ENCODE measurements at regions not wholly inside any gene's neighbourhood (a gene's known extent, or its start where the extent isn't known, plus 50 kb on each side); places are given as distances from the start of the nearest gene placed in this dataset.
"Not testable (repeated sequence)": the region's sequence is repeated elsewhere in the genome, so short reads cannot be mapped to it uniquely, and the experiment has no call there.

DNA sequence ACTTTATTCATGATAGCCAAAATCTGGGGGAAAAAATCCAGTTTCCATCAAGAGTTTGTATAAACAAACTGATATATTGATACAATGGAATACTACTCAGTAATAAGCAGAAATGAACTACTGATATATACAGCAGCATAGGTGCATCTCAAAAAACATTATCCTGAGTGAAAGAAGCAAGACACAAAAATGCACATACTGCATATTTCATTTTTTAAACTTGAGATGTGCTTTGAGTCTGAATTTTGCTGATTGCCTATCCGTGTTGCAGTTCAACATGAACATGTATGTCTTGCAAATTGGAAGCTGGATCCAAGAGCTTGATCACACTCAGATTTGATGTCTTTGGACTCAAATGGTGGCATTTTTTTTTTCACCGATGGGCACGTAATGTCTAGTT lies 132.4 kb downstream of the TSEN15 start:
- DNase-seq (ENCODE audit: low read depth in 2 of 2): no peak

DNA sequence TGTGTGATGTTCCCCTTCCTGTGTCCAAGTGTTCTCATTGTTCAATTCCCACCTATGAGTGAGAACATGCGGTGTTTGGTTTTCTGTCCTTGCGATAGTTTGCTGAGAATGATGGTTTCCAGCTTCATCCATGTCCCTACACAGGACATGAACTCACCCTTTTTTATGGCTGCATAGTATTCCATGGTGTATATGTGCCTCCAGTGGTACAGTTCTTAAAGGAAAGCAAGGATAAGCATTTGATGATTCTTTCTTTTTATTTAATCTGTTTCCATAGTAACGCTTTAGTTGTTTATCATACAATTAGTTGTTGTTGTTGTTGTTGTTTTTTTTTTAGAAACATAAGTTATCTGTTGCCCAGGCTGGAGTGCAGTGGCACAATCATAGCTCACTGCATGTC lies 133.1 kb downstream of the TSEN15 start:
- DNase-seq (ENCODE audit: low read depth in 2 of 2): not testable (repeated sequence)

GRCh38 chr1:184185347-184185746 lies 133.8 kb downstream of the TSEN15 start:
- no peak for DNase-seq (ENCODE audit: low read depth in 2 of 2)

DNA sequence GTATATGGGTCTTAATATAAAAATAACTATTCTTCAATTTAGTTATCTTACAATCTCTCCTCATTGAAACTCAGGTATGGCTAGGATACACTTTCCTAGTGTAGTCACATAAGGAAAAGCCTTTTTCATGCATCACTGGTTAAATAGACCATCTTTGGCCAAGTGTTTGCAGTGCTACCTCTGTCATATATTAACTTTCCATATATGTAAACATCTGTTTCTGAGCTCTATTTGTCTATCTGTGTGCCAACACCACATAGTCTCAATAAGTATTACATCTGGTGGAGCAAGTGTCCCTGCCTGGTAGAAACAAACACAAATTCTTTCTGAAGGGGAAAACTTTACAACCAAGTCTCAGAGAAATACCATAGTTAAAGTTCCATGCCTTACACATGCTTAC lies 134.6 kb downstream of the TSEN15 start:
- no peak for DNase-seq (ENCODE audit: low read depth in 2 of 2)

- no peak for DNase-seq (ENCODE audit: low read depth in 2 of 2)
These were observed 135.6 kb downstream of the TSEN15 start for GRCh38 chr1:184187097-184187496.

- no peak for DNase-seq (ENCODE audit: low read depth in 2 of 2)
These were observed 136.5 kb downstream of the TSEN15 start for GRCh38 chr1:184188037-184188436.

DNA sequence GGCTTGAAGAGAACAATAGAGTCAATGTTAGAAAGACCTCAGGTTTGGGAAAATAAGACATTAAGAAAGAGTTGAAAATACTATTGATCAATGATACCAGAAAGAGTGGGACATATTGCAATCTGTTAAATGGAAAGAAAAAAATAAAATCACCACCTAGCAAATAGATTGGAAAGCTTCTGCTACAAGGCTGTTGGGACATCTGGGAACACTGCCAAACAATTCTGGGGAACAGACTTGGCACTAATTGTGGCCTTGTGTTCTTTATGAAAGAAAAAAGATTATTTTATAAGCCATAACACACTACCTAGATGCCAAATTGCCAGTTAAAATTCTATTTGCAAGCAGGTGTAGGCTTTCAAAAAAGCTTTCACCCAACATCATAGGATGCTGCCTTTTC lies 137.8 kb downstream of the TSEN15 start:
- DNase-seq (ENCODE audit: low read depth in 2 of 2): no peak

DNA sequence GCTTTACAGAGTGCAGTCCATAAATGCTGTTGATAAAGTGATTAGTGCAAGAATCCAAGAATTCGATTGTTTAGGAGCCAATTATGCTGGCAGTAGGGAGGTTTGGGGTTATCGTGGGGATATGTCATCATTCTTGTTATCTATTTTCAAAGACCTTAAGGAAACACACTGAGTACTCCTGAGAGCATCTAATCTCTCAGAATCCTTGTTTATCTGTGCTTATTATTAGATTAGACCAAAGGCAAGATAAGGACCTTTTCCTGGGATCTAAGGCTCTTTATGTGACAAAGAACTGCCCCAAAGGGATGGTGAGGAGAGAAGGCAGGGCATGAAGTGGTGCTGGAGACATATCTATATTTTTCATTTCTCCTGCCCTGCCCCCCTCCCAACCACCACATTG lies 139.1 kb downstream of the TSEN15 start:
- DNase-seq (ENCODE audit: low read depth in 2 of 2): no peak

DNA sequence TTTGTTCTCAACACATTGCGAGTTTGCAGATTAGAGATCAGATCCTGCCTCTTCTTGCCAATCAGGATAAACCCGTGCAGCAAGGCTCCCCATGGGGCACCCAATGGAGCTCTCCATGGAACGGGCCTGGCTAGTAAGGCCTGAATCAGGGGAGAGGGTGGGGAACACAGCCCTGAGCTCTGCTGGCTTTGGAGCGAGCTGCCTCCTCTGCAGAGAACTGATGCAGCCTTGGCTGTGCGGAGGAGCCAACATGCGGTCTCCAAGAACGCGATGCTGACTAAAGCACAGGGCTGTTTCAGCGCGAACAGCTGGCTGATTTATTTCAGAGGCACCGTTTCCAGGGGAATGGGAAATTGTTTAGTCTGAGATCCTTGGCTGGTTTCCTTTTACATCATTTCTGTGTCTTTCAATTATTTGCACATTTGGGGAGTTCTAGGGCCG lies 139.7 kb downstream of the TSEN15 start:
- DNase-seq (ENCODE audit: low read depth in 2 of 2): no peak

- DNase-seq (ENCODE audit: low read depth in 2 of 2): no peak
These were observed 141.3 kb downstream of the TSEN15 start for GRCh38 chr1:184192796-184193195.

DNA sequence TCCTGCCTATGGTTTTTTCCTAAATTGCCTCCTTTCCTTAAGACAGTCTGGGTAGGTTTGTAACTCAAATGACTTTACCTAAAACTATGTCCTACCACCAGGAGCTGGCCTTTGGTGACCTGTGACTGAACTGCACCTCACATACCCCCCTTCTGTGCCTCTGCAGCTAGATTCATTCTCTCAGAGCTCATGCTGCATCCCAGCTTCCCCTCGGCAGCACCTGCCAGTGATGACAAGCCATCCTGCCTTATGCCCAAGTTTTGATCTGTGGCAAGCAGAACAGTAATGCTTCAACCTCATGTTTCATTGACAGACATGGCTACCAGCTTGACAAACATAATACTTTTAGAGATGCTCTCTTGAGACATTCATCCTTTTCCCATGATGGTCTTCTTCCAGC lies 141.9 kb downstream of the TSEN15 start:
- no peak for DNase-seq (ENCODE audit: low read depth in 2 of 2)

DNA sequence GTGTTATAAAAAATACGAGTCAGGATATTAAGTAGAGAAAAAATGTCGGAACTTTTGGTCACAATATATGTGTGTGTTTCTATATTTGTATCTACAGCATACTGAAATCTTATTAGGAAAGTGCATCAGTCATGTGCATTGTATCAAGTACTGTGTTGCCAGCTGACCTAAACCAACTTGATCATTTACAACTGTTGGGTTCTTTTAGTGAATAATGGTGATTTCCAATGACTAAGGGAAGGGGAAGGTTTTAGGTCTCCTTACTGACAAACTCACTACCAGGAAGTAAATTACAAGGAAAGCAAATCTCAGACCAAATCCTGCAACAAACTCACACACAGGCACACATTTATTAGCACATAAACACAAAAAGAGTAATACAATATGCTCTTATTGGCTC lies 142.7 kb downstream of the TSEN15 start:
- no peak for DNase-seq (ENCODE audit: low read depth in 2 of 2)

GRCh38 chr1:184195722-184196121 lies 144.2 kb downstream of the TSEN15 start:
- DNase-seq (ENCODE audit: low read depth in 2 of 2): not testable (repeated sequence)

DNA sequence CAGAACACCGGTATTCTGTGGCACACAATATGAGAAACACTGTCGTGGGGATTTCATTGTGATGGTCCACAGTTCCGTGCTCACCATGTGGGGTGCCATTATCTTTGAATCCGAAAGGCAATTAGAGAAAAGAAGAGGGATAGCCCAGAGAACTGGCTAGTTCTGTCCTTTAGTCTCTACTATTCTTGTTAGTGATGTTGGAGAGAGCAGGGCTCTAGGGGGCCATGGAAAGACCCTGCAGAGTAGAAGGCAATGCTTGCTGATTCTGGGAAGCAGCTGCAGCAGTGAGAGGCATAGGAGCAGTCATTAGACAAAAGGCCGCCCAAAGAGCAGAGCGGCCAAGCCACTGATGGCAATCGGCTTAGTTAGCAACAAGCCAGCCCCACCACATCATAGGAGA lies 146.3 kb downstream of the TSEN15 start:
- no peak for DNase-seq (ENCODE audit: low read depth in 2 of 2)

GRCh38 chr1:184199036-184199435 lies 147.5 kb downstream of the TSEN15 start:
- DNase-seq (ENCODE audit: low read depth in 2 of 2): no peak

- no peak for DNase-seq (ENCODE audit: low read depth in 2 of 2)
These were observed 148.0 kb downstream of the TSEN15 start for GRCh38 chr1:184199438-184200085.

DNA sequence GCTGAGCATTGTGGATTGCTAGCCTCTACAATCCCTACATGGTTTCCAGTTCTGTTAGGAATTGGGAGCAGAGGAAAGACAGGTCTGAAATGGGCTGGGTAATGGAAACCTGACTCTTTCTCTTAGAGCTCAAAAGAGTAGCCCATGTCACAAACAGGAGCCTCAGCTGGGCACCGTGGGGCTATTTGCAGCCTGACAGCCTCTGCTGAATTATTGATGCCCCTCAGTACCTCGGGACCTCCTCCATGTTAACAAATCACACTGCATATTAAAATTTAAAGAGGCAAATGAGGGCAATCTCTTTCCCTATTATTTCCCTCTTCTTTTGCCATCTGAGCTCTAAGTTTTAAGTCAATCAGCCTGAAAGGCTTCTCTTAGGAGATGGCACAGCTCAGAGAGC lies 157.1 kb downstream of the TSEN15 start:
- no peak for DNase-seq (ENCODE audit: low read depth in 2 of 2)

GRCh38 chr1:184210031-184210430 lies 158.5 kb downstream of the TSEN15 start:
- no peak for DNase-seq (ENCODE audit: low read depth in 2 of 2)

- no peak for DNase-seq (ENCODE audit: low read depth in 2 of 2)
These were observed 159.3 kb downstream of the TSEN15 start for GRCh38 chr1:184210862-184211261.

DNA sequence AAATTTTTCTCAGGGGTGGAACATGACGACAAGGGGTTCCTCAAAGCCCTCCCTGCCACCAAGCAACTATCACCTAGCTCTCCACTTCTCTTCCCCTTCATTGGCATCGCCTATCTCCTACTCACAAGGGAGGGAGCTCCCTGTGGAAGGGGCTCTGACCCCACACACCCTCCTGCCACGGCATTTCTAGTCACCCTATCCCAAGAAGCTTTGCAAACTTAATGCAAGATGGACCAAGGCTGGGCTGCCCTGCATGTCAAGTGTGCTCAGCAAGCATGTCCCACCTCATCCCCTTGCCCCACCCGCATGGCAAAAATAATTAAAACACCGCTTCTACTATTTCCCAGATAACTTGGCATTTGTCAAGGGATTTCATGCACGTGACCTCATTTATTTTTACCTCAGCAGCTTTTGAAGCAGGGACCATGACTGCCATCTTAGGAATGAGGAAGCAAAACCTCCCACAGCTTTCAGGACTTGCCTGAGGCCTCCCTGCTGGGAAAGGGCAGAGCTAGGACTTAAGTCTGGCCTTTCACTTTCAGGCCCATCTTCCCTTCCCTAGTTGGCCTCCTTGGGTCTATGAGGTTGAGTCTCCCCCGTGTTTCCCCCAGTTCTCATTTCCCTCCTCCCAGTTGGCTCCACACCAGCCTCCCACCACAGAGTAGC lies 161.3 kb downstream of the TSEN15 start:
- no peak for DNase-seq (ENCODE audit: low read depth in 2 of 2)

- no peak for DNase-seq (ENCODE audit: low read depth in 2 of 2)
These were observed 162.6 kb downstream of the TSEN15 start for GRCh38 chr1:184214128-184214527.

GRCh38 chr1:184215274-184215925 lies 163.9 kb downstream of the TSEN15 start:
- DNase-seq (ENCODE audit: low read depth in 2 of 2): no peak

DNA sequence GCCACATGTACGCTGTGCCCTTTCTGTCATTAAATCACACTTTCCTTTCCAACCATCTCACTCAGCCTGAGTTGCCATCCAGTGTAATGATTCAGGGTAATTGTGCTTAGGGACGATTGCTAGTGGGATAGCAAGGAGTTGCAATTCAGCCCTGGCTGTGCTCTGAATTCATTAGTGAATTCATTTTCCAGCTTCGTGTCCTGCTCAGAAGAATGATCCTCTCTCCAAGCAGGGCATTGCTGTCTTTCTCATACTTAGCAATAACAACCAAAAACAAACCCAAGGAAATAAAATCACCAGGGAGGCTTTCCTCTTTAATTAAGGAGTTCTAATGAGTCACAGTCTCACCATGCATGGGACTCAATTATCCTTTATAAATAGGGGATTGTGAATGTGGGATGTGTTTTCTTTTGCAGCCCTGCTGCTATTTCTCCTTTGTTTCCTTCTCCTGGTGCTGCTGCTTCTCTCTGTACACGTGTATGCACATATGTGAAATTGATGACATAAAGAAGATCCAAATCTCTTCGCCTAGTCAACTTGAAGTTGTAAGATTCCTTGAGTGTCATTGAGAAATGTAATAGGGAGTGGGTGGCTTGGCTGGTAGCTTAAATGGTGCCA lies 167.0 kb downstream of the TSEN15 start:
- no peak for DNase-seq (ENCODE audit: low read depth in 2 of 2)

Data from stimulated activated CD8-positive, alpha-beta memory T cell treated with anti-CD3 and anti-CD28 coated beads, Interleukin-15, amount 100 ng/mL, for 4 hours (primary cell).